BE2C (cell line): ENCODE measurements at regions not wholly inside any gene's neighbourhood (a gene's known extent, or its start where the extent isn't known, plus 50 kb on each side); places are given as distances from the start of the nearest gene placed in this dataset.

Experiments used
- DNase-seq: peaks from one replicate; pipeline ENCODE4 v3.0.0-alpha.2; 2020
- H3K27me3 ChIP-seq: fragments of 250-450 bp; sonication (Bioruptor Pico); 2 replicates; pipeline ENCODE4 v1.5.1; 2020; ENCODE audit warnings: mild to moderate bottlenecking
- H3K36me3 ChIP-seq: fragments of 250-450 bp; sonication (Bioruptor Pico); 2 replicates; pipeline ENCODE4 v1.5.1; 2020; ENCODE audit warnings: mild to moderate bottlenecking
- H3K4me1 ChIP-seq: fragments of 250-450 bp; sonication (Bioruptor Pico); 2 replicates; pipeline ENCODE4 v1.5.1; 2020
- H3K4me3 ChIP-seq: 2 replicates; pipeline ENCODE4 v1.5.1; 2011; ENCODE audit warnings: low read depth, low read length
- H3K9me3 ChIP-seq: fragments of 250-450 bp; sonication (Bioruptor Pico); 2 replicates; pipeline ENCODE4 v1.5.1; 2020
- CTCF ChIP-seq: IDR thresholded peaks from 2 replicates; pipeline ENCODE4 v1.5.1; 2012; ENCODE audit warnings: mild to moderate bottlenecking, low read depth, low read length

GRCh38 chr6:82073484-82073883 is 174.1 kb downstream of the IBTK start:
- Histone ChIP-seq H3K27me3 (no peaks in the 10 kb centered on the region), H3K9me3 (no peaks in the 10 kb centered on the region), H3K4me1 (no peaks in the 10 kb centered on the region), H3K4me3 (no peak overlapping the region), H3K36me3 (no peaks in the 10 kb centered on the region)
- no peak for DNase-seq
- TF ChIP-seq CTCF: no peak

- Histone ChIP-seq H3K27me3 (no peaks in the 10 kb centered on the region), H3K4me1 (no peaks in the 10 kb centered on the region), H3K36me3 (no peaks in the 10 kb centered on the region), H3K9me3 (no peaks in the 10 kb centered on the region), H3K4me3 (no peak overlapping the region)
- no peak for DNase-seq
- no peak for TF ChIP-seq CTCF
Observed at GRCh38 chr6:82072751-82073150, 174.8 kb downstream of the IBTK start.

GRCh38 chr6:82072121-82072521 is 175.4 kb downstream of the IBTK start:
- Histone ChIP-seq H3K27me3 (no peaks in the 10 kb centered on the region), H3K9me3 (no peaks in the 10 kb centered on the region), H3K36me3 (no peaks in the 10 kb centered on the region), H3K4me1 (no peaks in the 10 kb centered on the region), H3K4me3 (no peak overlapping the region)
- TF ChIP-seq CTCF: no peak
- DNase-seq: no peak

GRCh38 chr6:82068721-82069120 is 178.8 kb downstream of the IBTK start:
- Histone ChIP-seq H3K36me3 (no peaks in the 10 kb centered on the region), H3K4me3 (no peak overlapping the region), H3K4me1 (no peaks in the 10 kb centered on the region), H3K27me3 (no peaks in the 10 kb centered on the region), H3K9me3 (no peaks in the 10 kb centered on the region)
- TF ChIP-seq CTCF: no peak
- DNase-seq: no peak

- no peaks in the 10 kb centered on the region for H3K9me3 ChIP-seq
- no peak overlapping the region for H3K4me3 ChIP-seq
- H3K27me3 ChIP-seq: no peaks in the 10 kb centered on the region
- no peak for DNase-seq
- TF ChIP-seq CTCF: no peak
- no peaks in the 10 kb centered on the region for H3K4me1 ChIP-seq
- no peaks in the 10 kb centered on the region for H3K36me3 ChIP-seq
Observed at GRCh38 chr6:82066991-82067411, 180.5 kb downstream of the IBTK start.

GRCh38 chr6:82066196-82066595 is 181.3 kb downstream of the IBTK start:
- Histone ChIP-seq H3K27me3 (no peaks in the 10 kb centered on the region), H3K9me3 (no peaks in the 10 kb centered on the region), H3K4me1 (no peaks in the 10 kb centered on the region), H3K36me3 (no peaks in the 10 kb centered on the region), H3K4me3 (no peak overlapping the region)
- DNase-seq: no peak
- no peak for TF ChIP-seq CTCF
